PC-3 (cell line): ENCODE measurements at regions not wholly inside any gene's neighbourhood (a gene's known extent, or its start where the extent isn't known, plus 50 kb on each side); places are given as distances from the start of the nearest gene placed in this dataset.

Experiments
- CTCF ChIP-seq: fragments of 300-600 bp; sonication (generic); conservative IDR thresholded peaks from 2 replicates; pipeline ENCODE4 v1.5.1; 2017; ENCODE audit warnings: antibody characterized with exemption, low read depth, mild to moderate bottlenecking, low read length
- EZH2 ChIP-seq: fragments of 300-600 bp; sonication (generic); IDR thresholded peaks from one replicate; pipeline ENCODE4 v1.6.1; 2017; ENCODE audit warnings: antibody characterized with exemption, mild to moderate bottlenecking, low read length; ENCODE audit not compliant: unreplicated experiment
- EZH2phosphoT487 ChIP-seq: fragments of 300-600 bp; sonication (generic); IDR thresholded peaks from 2 replicates; pipeline ENCODE4 v1.6.1; 2018; ENCODE audit warnings: mild to moderate bottlenecking, antibody characterized with exemption, low read length, borderline replicate concordance

GRCh38 chr18:11498821-11499220 lies 110.6 kb upstream of the SLC35G4 start:
- TF ChIP-seq CTCF (no peak), EZH2phosphoT487 (no peak), EZH2 (no peak)
